H9 (cell line): ENCODE measurements at regions not wholly inside any gene's neighbourhood (a gene's known extent, or its start where the extent isn't known, plus 50 kb on each side); places are given as distances from the start of the nearest gene placed in this dataset.

ENCODE experiments used
- DNase-seq: peaks from one replicate; pipeline ENCODE4 v3.0.0-alpha.2; 2017
- H2AFZ ChIP-seq: one replicate; pipeline ENCODE4 v1.6.1; 2013; ENCODE audit warnings: mild to moderate bottlenecking, low read length, control low read depth, moderate library complexity
- H2AK5ac ChIP-seq: 2 replicates; pipeline ENCODE4 v1.6.1; 2013; ENCODE audit warnings: low read length, control low read depth, mixed read lengths; ENCODE audit not compliant: insufficient read length
- H2BK120ac ChIP-seq: one replicate; pipeline ENCODE4 v1.6.1; 2013; ENCODE audit warnings: low read depth, mild to moderate bottlenecking, low read length, control low read depth, inconsistent platforms; ENCODE audit not compliant: poor library complexity, severe bottlenecking
- H2BK12ac ChIP-seq: 2 replicates; pipeline ENCODE4 v1.6.1; 2013; ENCODE audit warnings: low read length, control low read depth, mixed read lengths, low read depth; ENCODE audit not compliant: insufficient read length
- H2BK15ac ChIP-seq: 2 replicates; pipeline ENCODE4 v1.6.1; 2013; ENCODE audit warnings: low read depth, low read length, control low read depth
- H2BK20ac ChIP-seq: one replicate; pipeline ENCODE4 v1.6.1; 2013; ENCODE audit warnings: low read depth, mild to moderate bottlenecking, low read length, control low read depth, inconsistent platforms; ENCODE audit not compliant: poor library complexity, severe bottlenecking
- H2BK5ac ChIP-seq: 2 replicates; pipeline ENCODE4 v1.6.1; 2013; ENCODE audit warnings: low read length, control low read depth, mixed read lengths; ENCODE audit not compliant: insufficient read length
- H3K14ac ChIP-seq: 2 replicates; pipeline ENCODE4 v1.6.1; 2013; ENCODE audit warnings: low read length, control low read depth; ENCODE audit not compliant: insufficient read depth
- H3K18ac ChIP-seq: 2 replicates; pipeline ENCODE4 v1.6.1; 2013; ENCODE audit warnings: low read depth, mild to moderate bottlenecking, mixed read lengths, low read length, control low read depth; ENCODE audit not compliant: insufficient read length
- H3K23ac ChIP-seq: 2 replicates; pipeline ENCODE4 v1.6.1; 2013; ENCODE audit warnings: low read length, control low read depth, mixed read lengths, low read depth; ENCODE audit not compliant: insufficient read length
- H3K23me2 ChIP-seq: 2 replicates; pipeline ENCODE4 v1.6.1; 2013; ENCODE audit warnings: low read depth, mild to moderate bottlenecking, mixed read lengths, low read length, control low read depth; ENCODE audit not compliant: insufficient read length, poor library complexity, severe bottlenecking
- H3K27ac ChIP-seq: 2 replicates; pipeline ENCODE4 v1.5.1; 2013; ENCODE audit warnings: low read length, control low read depth, mixed read lengths, low read depth; ENCODE audit not compliant: insufficient read length
- H3K27me3 ChIP-seq: 2 replicates; pipeline ENCODE4 v1.6.1; 2013; ENCODE audit warnings: low read length, control low read depth, inconsistent platforms; ENCODE audit not compliant: insufficient read depth
- H3K4ac ChIP-seq: 2 replicates; pipeline ENCODE4 v1.6.1; 2013; ENCODE audit warnings: low read depth, mild to moderate bottlenecking, control low read depth, inconsistent platforms, low read length, moderate library complexity
- H3K4me1 ChIP-seq: 2 replicates; pipeline ENCODE4 v1.6.1; 2013; ENCODE audit warnings: low read length, control low read depth, inconsistent platforms; ENCODE audit not compliant: insufficient read depth
- H3K4me2 ChIP-seq: 2 replicates; pipeline ENCODE4 v1.6.1; 2013; ENCODE audit warnings: low read length, control low read depth, mixed read lengths; ENCODE audit not compliant: insufficient read length, insufficient read depth
- H3K56ac ChIP-seq: 2 replicates; pipeline ENCODE4 v1.6.1; 2013; ENCODE audit warnings: low read depth, mild to moderate bottlenecking, mixed read lengths, low read length, control low read depth; ENCODE audit not compliant: insufficient read length
- H3K79me1 ChIP-seq: 2 replicates; pipeline ENCODE4 v1.6.1; 2013; ENCODE audit warnings: low read depth, mild to moderate bottlenecking, moderate library complexity, low read length, control low read depth, inconsistent platforms; ENCODE audit not compliant: insufficient read depth, poor library complexity, severe bottlenecking
- H3K79me2 ChIP-seq: 2 replicates; pipeline ENCODE4 v1.6.1; 2013; ENCODE audit warnings: low read length, control low read depth, inconsistent platforms; ENCODE audit not compliant: insufficient read depth
- H3K9ac ChIP-seq: 2 replicates; pipeline ENCODE4 v1.6.1; 2013; ENCODE audit warnings: low read length, control low read depth, mixed read lengths; ENCODE audit not compliant: insufficient read length; ENCODE audit errors: extremely low read depth
- H3K9me3 ChIP-seq: one replicate; pipeline ENCODE4 v1.6.1; 2013; ENCODE audit warnings: low read depth, low read length, inconsistent platforms; ENCODE audit not compliant: control insufficient read depth
- H3T11ph ChIP-seq: one replicate; pipeline ENCODE4 v1.6.1; 2013; ENCODE audit warnings: mild to moderate bottlenecking, low read length, control low read depth, inconsistent platforms
- H4K20me1 ChIP-seq: one replicate; pipeline ENCODE4 v1.6.1; 2013; ENCODE audit not compliant: control insufficient read depth, insufficient read length, insufficient read depth
- H4K5ac ChIP-seq: 2 replicates; pipeline ENCODE4 v1.6.1; 2013; ENCODE audit warnings: low read depth, mild to moderate bottlenecking, mixed read lengths, low read length, control low read depth; ENCODE audit not compliant: insufficient read length
- H4K8ac ChIP-seq: replicated peaks from 2 replicates; pipeline ENCODE4 v1.6.1; 2013; ENCODE audit warnings: low read length, control low read depth, mixed read lengths, low read depth; ENCODE audit not compliant: insufficient read length
- H4K91ac ChIP-seq: 2 replicates; pipeline ENCODE4 v1.6.1; 2013; ENCODE audit warnings: low read depth, mild to moderate bottlenecking, moderate library complexity, mixed read lengths, low read length, control low read depth; ENCODE audit not compliant: insufficient read length
- H3K27ac Mint-ChIP-seq, 3 experiments: 2 replicates in 2 of 3; 3 replicates in 1 of 3; pipeline ENCODE4 v1.8.0; 2020 to 2021; ENCODE audit warnings: mixed read lengths in 3 of 3, mild to moderate bottlenecking in 1 of 3, moderate library complexity in 1 of 3
- H3K27me3 Mint-ChIP-seq: 2 replicates; pipeline ENCODE4 v1.8.0; 2021; ENCODE audit warnings: low read depth, mild to moderate bottlenecking, moderate library complexity, mixed read lengths
- H3K36me3 Mint-ChIP-seq, 3 experiments: 2 replicates in 2 of 3; 3 replicates in 1 of 3; pipeline ENCODE4 v1.8.0; 2020 to 2021; ENCODE audit warnings: low read depth in 3 of 3, mixed read lengths in 3 of 3; ENCODE audit not compliant: insufficient read depth in 1 of 3
- H3K4me1 Mint-ChIP-seq, 2 experiments: 2 replicates each; pipeline ENCODE4 v1.8.0; 2020; ENCODE audit warnings: mixed read lengths in 2 of 2
- H3K4me3 Mint-ChIP-seq, 2 experiments: 2 replicates in 1 of 2; 3 replicates in 1 of 2; pipeline ENCODE4 v1.8.0; 2020 to 2021; ENCODE audit warnings: mild to moderate bottlenecking in 2 of 2, mixed read lengths in 2 of 2, moderate library complexity in 1 of 2
- H3K9me3 Mint-ChIP-seq, 2 experiments: 2 replicates in 1 of 2; 3 replicates in 1 of 2; pipeline ENCODE4 v1.8.0; 2020; ENCODE audit warnings: mild to moderate bottlenecking in 2 of 2, mixed read lengths in 2 of 2, moderate library complexity in 1 of 2
- WGBS: extraction: QIAGEN DNeasy Blood & Tissue Kit; methylation state at CpG from one replicate; pipeline ENCODE4 v1.1.7; 2013; ENCODE audit warnings: missing lambda C conversion rate, low lambda C conversion rate, mixed read lengths; ENCODE audit not compliant: insufficient read length; ENCODE audit errors: extremely low coverage; 5-methylcytosine and 5-hydroxymethylcytosine counted together
- TF ChIP-seq, protein P1 (sequence below): fragments of 200-600 bp; sonication (generic); conservative IDR thresholded peaks from 3 replicates; pipeline ENCODE4 v1.8.0; 2021; ENCODE audit warnings: antibody characterized with exemption, mild to moderate bottlenecking

DNA sequence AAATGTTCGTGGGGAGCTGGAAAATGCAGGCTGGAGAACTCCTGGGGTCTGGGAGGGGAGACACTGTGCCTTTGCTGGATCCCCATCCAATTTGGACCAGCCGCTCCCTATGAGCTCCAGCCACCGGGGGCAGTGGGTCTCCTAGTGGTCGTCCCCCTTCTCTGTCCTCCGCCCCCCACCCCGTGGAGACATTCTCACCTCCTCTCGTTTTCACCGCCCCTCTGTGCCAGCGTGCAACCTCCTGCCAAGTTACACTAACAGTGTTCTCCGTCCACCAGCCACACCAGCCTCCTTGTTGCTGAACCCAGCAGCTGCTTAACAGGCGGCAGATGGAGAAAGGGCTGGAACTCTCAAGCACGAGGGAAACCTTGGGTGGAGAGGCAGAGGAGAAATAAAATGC, 67.4 kb upstream of the SOX9 start:
- Histone ChIP-seq H2BK12ac (no peak overlapping the region), H4K20me1 (no peaks in the 10 kb centered on the region), H2BK20ac (no peak overlapping the region), H3K18ac (no peak overlapping the region), H2BK15ac (no peak overlapping the region), H4K91ac (no peak overlapping the region), H2AFZ (no peak overlapping the region), H3K79me2 (no peaks in the 10 kb centered on the region), H3K27me3 (no peaks in the 10 kb centered on the region), H4K5ac (no peak overlapping the region), H3K79me1 (no peaks in the 10 kb centered on the region), H3K4ac (no peak overlapping the region), H2BK120ac (no peak overlapping the region), H3K56ac (no peak overlapping the region), H3K9ac (no peak overlapping the region), H3K23ac (no peak overlapping the region), H3K9me3 (no peaks in the 10 kb centered on the region), H4K8ac (no peak overlapping the region), H2BK5ac (no peak overlapping the region), H3K4me2 (no peak overlapping the region), H3K23me2 (no peaks in the 10 kb centered on the region), H3K27ac (no peak overlapping the region), H3K4me1 (no peaks in the 10 kb centered on the region; the same call in 1 of the 2 replicates), H3T11ph (no peak overlapping the region), H3K14ac (no peak overlapping the region), H2AK5ac (no peak overlapping the region)
- Mint-ChIP-seq H3K36me3 (no peaks in the 10 kb centered on the region), H3K27me3 (peaks cover 4% of the 10 kb centered on the region), H3K4me3 (no peak overlapping the region), H3K27ac (no peak overlapping the region), H3K9me3 (no peaks in the 10 kb centered on the region; a peak in 2 of 5 replicates), H3K4me1 (peaks cover 18 to 20% of the 10 kb centered on the region in 2 experiments)
- TF ChIP-seq, protein P1, sequence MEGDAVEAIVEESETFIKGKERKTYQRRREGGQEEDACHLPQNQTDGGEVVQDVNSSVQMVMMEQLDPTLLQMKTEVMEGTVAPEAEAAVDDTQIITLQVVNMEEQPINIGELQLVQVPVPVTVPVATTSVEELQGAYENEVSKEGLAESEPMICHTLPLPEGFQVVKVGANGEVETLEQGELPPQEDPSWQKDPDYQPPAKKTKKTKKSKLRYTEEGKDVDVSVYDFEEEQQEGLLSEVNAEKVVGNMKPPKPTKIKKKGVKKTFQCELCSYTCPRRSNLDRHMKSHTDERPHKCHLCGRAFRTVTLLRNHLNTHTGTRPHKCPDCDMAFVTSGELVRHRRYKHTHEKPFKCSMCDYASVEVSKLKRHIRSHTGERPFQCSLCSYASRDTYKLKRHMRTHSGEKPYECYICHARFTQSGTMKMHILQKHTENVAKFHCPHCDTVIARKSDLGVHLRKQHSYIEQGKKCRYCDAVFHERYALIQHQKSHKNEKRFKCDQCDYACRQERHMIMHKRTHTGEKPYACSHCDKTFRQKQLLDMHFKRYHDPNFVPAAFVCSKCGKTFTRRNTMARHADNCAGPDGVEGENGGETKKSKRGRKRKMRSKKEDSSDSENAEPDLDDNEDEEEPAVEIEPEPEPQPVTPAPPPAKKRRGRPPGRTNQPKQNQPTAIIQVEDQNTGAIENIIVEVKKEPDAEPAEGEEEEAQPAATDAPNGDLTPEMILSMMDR: peak; percentile 42; the same call in 2 of the 3 replicates
- peak; percentile 61 for DNase-seq
- WGBS: no CpG with 5 or more reads among the region's 12 CpGs
